ENCODE measurements at regions not wholly inside any gene's neighbourhood (a gene's known extent, or its start where the extent isn't known, plus 50 kb on each side); places are given as distances from the start of the nearest gene placed in this dataset.

GRCh38 chr2:78082555-78082954, 560.4 kb upstream of the LRRTM4 start:
- no peaks in the 10 kb centered on the region for H3K4me1 ChIP-seq (ENCODE audit: control insufficient read depth in 2 of 3, insufficient read depth in 2 of 3, low read depth in 1 of 3, low read length in 3 of 3)
- intact Hi-C loops (cut with DNase I), result no loop called here
- no peaks in the 10 kb centered on the region for H3K36me3 ChIP-seq (ENCODE audit: control insufficient read depth in 2 of 3, insufficient read depth in 3 of 3, low read length in 3 of 3)
- no peak overlapping the region for H3K27ac ChIP-seq (ENCODE audit: low read depth in 2 of 2, low read length in 2 of 2)
- FAIRE-seq (no peak), DNase-seq (no peak)
- no peak overlapping the region for H3K4me3 ChIP-seq (ENCODE audit: low read length in 3 of 3)
- no peak for TF ChIP-seq CTCF (IDR thresholded peaks at IDR 0.05; ENCODE audit: borderline replicate concordance, extremely low read depth, insufficient read depth)
- H3K9me3 ChIP-seq (ENCODE audit: control insufficient read depth in 2 of 3, insufficient read depth in 1 of 3, low read length in 3 of 3), result peaks cover 0 to 4% (median 0%) of the 10 kb centered on the region in 3 donors
- no peak overlapping the region for H3K9ac ChIP-seq (ENCODE audit: low read length in 3 of 3)
- no peaks in the 10 kb centered on the region for H3K27me3 ChIP-seq (ENCODE audit: control insufficient read depth, insufficient read depth, low read length)

DNA sequence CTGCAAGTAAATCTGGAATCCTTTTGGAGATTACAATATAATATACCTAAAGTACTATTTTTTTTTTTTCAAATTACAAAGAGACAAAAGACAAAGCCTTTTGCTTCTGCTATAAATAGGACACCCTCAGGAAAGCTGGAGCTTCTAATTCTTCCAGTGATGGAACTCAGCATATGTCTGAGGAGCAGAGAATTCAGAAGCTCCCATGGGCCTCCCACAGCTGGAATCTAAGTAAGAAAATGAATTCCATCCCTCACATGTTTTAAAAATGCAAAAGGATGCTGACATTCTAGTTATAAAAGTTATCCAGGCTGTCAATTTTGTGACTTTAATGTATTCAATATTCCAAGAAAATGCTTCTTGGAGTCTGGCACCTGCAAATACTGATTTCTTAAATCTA, 571.3 kb upstream of the LRRTM4 start:
- intact Hi-C loops (cut with DNase I), result no loop called here
- DNase-seq, result no peak
- Histone ChIP-seq H3K4me1 (ENCODE audit: control insufficient read depth in 2 of 3, insufficient read depth in 2 of 3, low read depth in 1 of 3, low read length in 3 of 3) (no peaks in the 10 kb centered on the region), H3K27me3 (ENCODE audit: control insufficient read depth, insufficient read depth, low read length) (no peaks in the 10 kb centered on the region), H3K9ac (ENCODE audit: low read length in 3 of 3) (no peak overlapping the region), H3K9me3 (ENCODE audit: control insufficient read depth in 2 of 3, insufficient read depth in 1 of 3, low read length in 3 of 3) (no peaks in the 10 kb centered on the region), H3K4me3 (ENCODE audit: low read length in 3 of 3) (no peak overlapping the region), H3K27ac (ENCODE audit: low read depth in 2 of 2, low read length in 2 of 2) (no peak overlapping the region), H3K36me3 (ENCODE audit: control insufficient read depth in 2 of 3, insufficient read depth in 3 of 3, low read length in 3 of 3) (no peaks in the 10 kb centered on the region)
- FAIRE-seq, result no peak
- no peak for TF ChIP-seq CTCF (IDR thresholded peaks at IDR 0.05; ENCODE audit: borderline replicate concordance, extremely low read depth, insufficient read depth)

DNA sequence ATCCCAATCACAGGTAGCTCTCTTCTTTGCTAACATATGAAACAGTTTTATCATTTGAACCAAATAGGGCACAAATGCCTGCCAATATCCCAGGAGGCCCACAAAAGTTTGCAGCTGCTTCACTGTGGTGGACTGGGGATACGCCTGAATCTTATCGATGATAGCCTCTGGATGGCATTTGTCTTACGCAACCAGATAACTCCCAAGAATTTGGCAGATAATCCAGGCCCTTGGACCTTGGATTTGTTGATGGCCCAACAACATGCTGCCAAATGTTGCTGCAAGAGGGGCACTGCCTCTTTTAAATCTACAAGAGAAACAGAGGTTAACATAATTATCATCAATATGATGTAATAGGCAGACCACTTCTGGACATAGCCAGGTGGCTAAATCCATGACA, 587.1 kb upstream of the LRRTM4 start:
- Histone ChIP-seq H3K36me3 (ENCODE audit: control insufficient read depth in 2 of 3, insufficient read depth in 3 of 3, low read length in 3 of 3) (no peaks in the 10 kb centered on the region), H3K4me3 (ENCODE audit: low read length in 3 of 3) (no peak overlapping the region), H3K9me3 (ENCODE audit: control insufficient read depth in 2 of 3, insufficient read depth in 1 of 3, low read length in 3 of 3) (peaks cover 0 to 7% (median 0%) of the 10 kb centered on the region in 3 donors), H3K4me1 (ENCODE audit: control insufficient read depth in 2 of 3, insufficient read depth in 2 of 3, low read depth in 1 of 3, low read length in 3 of 3) (no peaks in the 10 kb centered on the region), H3K27ac (ENCODE audit: low read depth in 2 of 2, low read length in 2 of 2) (no peak overlapping the region), H3K27me3 (ENCODE audit: control insufficient read depth, insufficient read depth, low read length) (no peaks in the 10 kb centered on the region), H3K9ac (ENCODE audit: low read length in 3 of 3) (no peak overlapping the region)
- intact Hi-C loops (cut with DNase I), result no loop called here
- no peak for TF ChIP-seq CTCF (IDR thresholded peaks at IDR 0.05; ENCODE audit: borderline replicate concordance, extremely low read depth, insufficient read depth)
- FAIRE-seq (no peak), DNase-seq (no peak)

GRCh38 chr2:78115291-78115690, 593.1 kb upstream of the LRRTM4 start:
- Histone ChIP-seq H3K27me3 (ENCODE audit: control insufficient read depth, insufficient read depth, low read length) (no peaks in the 10 kb centered on the region), H3K36me3 (ENCODE audit: control insufficient read depth in 2 of 3, insufficient read depth in 3 of 3, low read length in 3 of 3) (no peaks in the 10 kb centered on the region), H3K4me1 (ENCODE audit: control insufficient read depth in 2 of 3, insufficient read depth in 2 of 3, low read depth in 1 of 3, low read length in 3 of 3) (no peaks in the 10 kb centered on the region), H3K27ac (ENCODE audit: low read depth in 2 of 2, low read length in 2 of 2) (no peak overlapping the region), H3K9ac (ENCODE audit: low read length in 3 of 3) (no peak overlapping the region), H3K4me3 (ENCODE audit: low read length in 3 of 3) (no peak overlapping the region), H3K9me3 (ENCODE audit: control insufficient read depth in 2 of 3, insufficient read depth in 1 of 3, low read length in 3 of 3) (peaks cover 0 to 2% (median 0%) of the 10 kb centered on the region in 3 donors)
- no peak for FAIRE-seq
- no peak for TF ChIP-seq CTCF (IDR thresholded peaks at IDR 0.05; ENCODE audit: borderline replicate concordance, extremely low read depth, insufficient read depth)
- DNase-seq, result no peak
- intact Hi-C loops (cut with DNase I), result no loop called here

Measured in kidney (tissue), 13 donors.